ENCODE measurements at regions not wholly inside any gene's neighbourhood (a gene's known extent, or its start where the extent isn't known, plus 50 kb on each side); places are given as distances from the start of the nearest gene placed in this dataset.
"Not testable (repeated sequence)": the region's sequence is repeated elsewhere in the genome, so short reads cannot be mapped to it uniquely, and the experiment has no call there.

DNA sequence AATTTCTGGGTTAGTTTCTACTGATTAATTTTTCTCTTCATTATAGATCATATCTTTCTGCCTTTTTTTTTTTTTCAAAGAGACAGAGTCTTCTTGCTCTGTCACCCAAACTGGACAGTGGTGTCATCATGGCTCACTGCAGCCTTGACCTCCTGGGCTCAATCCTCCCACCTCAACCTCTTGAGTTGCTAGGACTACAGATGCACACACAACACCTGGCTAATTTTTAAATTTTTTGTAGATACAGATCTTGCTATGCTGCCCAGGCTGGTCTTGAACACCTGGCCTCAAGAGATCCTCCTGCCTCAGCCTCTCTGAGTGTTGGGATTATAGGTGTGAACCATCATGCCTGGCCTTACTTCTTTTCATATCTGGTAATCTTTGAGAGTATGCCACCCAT is 73.3 kb upstream of the SLCO2A1 start:
- no peak overlapping the region for H2AFZ ChIP-seq (ENCODE audit: low read depth)
- no peak for DNase-seq
- no peaks in the 10 kb centered on the region for H3F3A ChIP-seq (replicated peaks; ENCODE audit: insufficient read depth)
- H3K9ac ChIP-seq, result no peak overlapping the region
- no peaks in the 10 kb centered on the region for H3K9me3 ChIP-seq
- no peak for TF ChIP-seq GABPA (IDR thresholded peaks at IDR 0.05; ENCODE audit: low read depth)
- TF ChIP-seq GATA2 (CRISPR knock-in tag; IDR thresholded peaks at IDR 0.05), result no peak
- TF ChIP-seq, protein P1, sequence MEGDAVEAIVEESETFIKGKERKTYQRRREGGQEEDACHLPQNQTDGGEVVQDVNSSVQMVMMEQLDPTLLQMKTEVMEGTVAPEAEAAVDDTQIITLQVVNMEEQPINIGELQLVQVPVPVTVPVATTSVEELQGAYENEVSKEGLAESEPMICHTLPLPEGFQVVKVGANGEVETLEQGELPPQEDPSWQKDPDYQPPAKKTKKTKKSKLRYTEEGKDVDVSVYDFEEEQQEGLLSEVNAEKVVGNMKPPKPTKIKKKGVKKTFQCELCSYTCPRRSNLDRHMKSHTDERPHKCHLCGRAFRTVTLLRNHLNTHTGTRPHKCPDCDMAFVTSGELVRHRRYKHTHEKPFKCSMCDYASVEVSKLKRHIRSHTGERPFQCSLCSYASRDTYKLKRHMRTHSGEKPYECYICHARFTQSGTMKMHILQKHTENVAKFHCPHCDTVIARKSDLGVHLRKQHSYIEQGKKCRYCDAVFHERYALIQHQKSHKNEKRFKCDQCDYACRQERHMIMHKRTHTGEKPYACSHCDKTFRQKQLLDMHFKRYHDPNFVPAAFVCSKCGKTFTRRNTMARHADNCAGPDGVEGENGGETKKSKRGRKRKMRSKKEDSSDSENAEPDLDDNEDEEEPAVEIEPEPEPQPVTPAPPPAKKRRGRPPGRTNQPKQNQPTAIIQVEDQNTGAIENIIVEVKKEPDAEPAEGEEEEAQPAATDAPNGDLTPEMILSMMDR (IDR thresholded peaks at IDR 0.05), result no peak
- TF ChIP-seq JUND (IDR thresholded peaks at IDR 0.05), result no peak
- no peak for TF ChIP-seq YY1 (IDR thresholded peaks at IDR 0.05; ENCODE audit: low read depth)
- TF ChIP-seq FOXJ3 (CRISPR knock-in tag; IDR thresholded peaks at IDR 0.05), result no peak
- no peak for TF ChIP-seq POLR2AphosphoS5 (IDR thresholded peaks at IDR 0.05; ENCODE audit: low read depth, low read length)
- TF ChIP-seq, protein P2, sequence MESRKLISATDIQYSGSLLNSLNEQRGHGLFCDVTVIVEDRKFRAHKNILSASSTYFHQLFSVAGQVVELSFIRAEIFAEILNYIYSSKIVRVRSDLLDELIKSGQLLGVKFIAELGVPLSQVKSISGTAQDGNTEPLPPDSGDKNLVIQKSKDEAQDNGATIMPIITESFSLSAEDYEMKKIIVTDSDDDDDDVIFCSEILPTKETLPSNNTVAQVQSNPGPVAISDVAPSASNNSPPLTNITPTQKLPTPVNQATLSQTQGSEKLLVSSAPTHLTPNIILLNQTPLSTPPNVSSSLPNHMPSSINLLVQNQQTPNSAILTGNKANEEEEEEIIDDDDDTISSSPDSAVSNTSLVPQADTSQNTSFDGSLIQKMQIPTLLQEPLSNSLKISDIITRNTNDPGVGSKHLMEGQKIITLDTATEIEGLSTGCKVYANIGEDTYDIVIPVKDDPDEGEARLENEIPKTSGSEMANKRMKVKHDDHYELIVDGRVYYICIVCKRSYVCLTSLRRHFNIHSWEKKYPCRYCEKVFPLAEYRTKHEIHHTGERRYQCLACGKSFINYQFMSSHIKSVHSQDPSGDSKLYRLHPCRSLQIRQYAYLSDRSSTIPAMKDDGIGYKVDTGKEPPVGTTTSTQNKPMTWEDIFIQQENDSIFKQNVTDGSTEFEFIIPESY (IDR thresholded peaks at IDR 0.05; ENCODE audit: borderline replicate concordance, low read depth), result no peak
- TF ChIP-seq, protein P3, sequence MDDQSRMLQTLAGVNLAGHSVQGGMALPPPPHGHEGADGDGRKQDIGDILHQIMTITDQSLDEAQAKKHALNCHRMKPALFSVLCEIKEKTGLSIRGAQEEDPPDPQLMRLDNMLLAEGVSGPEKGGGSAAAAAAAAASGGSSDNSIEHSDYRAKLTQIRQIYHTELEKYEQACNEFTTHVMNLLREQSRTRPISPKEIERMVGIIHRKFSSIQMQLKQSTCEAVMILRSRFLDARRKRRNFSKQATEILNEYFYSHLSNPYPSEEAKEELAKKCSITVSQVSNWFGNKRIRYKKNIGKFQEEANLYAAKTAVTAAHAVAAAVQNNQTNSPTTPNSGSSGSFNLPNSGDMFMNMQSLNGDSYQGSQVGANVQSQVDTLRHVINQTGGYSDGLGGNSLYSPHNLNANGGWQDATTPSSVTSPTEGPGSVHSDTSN (IDR thresholded peaks at IDR 0.05), result no peak
- no peak for TF ChIP-seq RFX5 (IDR thresholded peaks at IDR 0.05; ENCODE audit: low read length)
- TF ChIP-seq NFIC (IDR thresholded peaks at IDR 0.05; ENCODE audit: borderline replicate concordance), result no peak
- no peak for TF ChIP-seq MEF2A (IDR thresholded peaks at IDR 0.05; ENCODE audit: borderline replicate concordance, low read depth)
- TF ChIP-seq FOSL2 (IDR thresholded peaks at IDR 0.05; ENCODE audit: borderline replicate concordance, low read depth), result no peak
- no peak for TF ChIP-seq MXI1 (IDR thresholded peaks at IDR 0.05; ENCODE audit: low read depth, low read length)
- TF ChIP-seq TAF1 (IDR thresholded peaks at IDR 0.05; ENCODE audit: borderline replicate concordance, low read depth, low read length), result no peak
- TF ChIP-seq, protein P4, sequence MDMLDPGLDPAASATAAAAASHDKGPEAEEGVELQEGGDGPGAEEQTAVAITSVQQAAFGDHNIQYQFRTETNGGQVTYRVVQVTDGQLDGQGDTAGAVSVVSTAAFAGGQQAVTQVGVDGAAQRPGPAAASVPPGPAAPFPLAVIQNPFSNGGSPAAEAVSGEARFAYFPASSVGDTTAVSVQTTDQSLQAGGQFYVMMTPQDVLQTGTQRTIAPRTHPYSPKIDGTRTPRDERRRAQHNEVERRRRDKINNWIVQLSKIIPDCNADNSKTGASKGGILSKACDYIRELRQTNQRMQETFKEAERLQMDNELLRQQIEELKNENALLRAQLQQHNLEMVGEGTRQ (IDR thresholded peaks at IDR 0.05; ENCODE audit: borderline replicate concordance, low read depth, low read length), result no peak
- no peaks in the 10 kb centered on the region for H4K20me1 ChIP-seq (ENCODE audit: insufficient read depth)
- no peak overlapping the region for H3K27ac ChIP-seq (ENCODE audit: low read depth in 2 of 2, low read length in 1 of 2)
- no peak overlapping the region for H3K4me2 ChIP-seq
- ChIA-PET POLR2A (no interaction called here), CTCF (no interaction called here)
- H3K36me3 ChIP-seq (replicated peaks in 1 of 2; ENCODE audit: control insufficient read depth in 1 of 2, insufficient read depth in 2 of 2, low read length in 1 of 2), result no peaks in the 10 kb centered on the region
- H3K4me3 ChIP-seq (ENCODE audit: low read depth in 2 of 2, low read length in 1 of 2), result no peak overlapping the region
- no peaks in the 10 kb centered on the region for H3K27me3 ChIP-seq (ENCODE audit: insufficient read depth)
- no peaks in the 10 kb centered on the region for H3K9me2 ChIP-seq
- H3K79me2 ChIP-seq (ENCODE audit: insufficient read depth), result no peaks in the 10 kb centered on the region
- H3K4me1 ChIP-seq (ENCODE audit: control insufficient read depth in 1 of 2, insufficient read depth in 2 of 2, low read depth in 1 of 2, low read length in 1 of 2), result no peaks in the 10 kb centered on the region

DNA sequence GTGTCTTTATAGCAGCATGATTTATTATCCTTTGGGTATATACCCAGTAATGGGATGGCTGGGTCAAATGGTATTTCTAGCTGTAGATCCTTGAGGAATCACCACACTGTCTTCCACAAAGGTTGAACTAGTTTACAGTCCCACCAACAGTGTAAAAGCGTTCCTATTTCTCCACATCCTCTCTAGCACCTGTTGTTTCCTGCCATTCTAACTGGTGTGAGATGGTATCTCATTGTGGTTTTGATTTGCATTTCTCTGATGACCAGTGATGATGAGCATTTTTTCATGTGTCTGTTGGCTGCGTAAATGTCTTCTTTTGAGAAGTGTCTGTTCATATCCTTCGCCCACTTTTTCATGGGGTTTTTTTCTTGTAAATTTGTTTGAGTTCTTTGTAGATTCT is 66.5 kb upstream of the SLCO2A1 start:
- H2AFZ ChIP-seq (ENCODE audit: low read depth); H3K9me3 ChIP-seq; CTCF ChIA-PET; H3K4me3 ChIP-seq (ENCODE audit: low read depth in 2 of 2, low read length in 1 of 2); H3K9ac ChIP-seq; H3K4me1 ChIP-seq (ENCODE audit: control insufficient read depth in 1 of 2, insufficient read depth in 2 of 2, low read depth in 1 of 2, low read length in 1 of 2); H3F3A ChIP-seq (replicated peaks; ENCODE audit: insufficient read depth); H3K4me2 ChIP-seq; H3K27me3 ChIP-seq (ENCODE audit: insufficient read depth); H3K36me3 ChIP-seq (replicated peaks in 1 of 2; ENCODE audit: control insufficient read depth in 1 of 2, insufficient read depth in 2 of 2, low read length in 1 of 2); DNase-seq; H3K79me2 ChIP-seq (ENCODE audit: insufficient read depth); H3K27ac ChIP-seq (ENCODE audit: low read depth in 2 of 2, low read length in 1 of 2); H4K20me1 ChIP-seq (ENCODE audit: insufficient read depth); H3K9me2 ChIP-seq; POLR2A ChIA-PET: not testable (repeated sequence)
- WGBS (ENCODE audit: low lambda C conversion rate), result 61% methylated on average over 3 of the region's 3 CpGs

All from SK-N-SH (cell line).